Activated CD4-positive, alpha-beta memory T cell treated with anti-CD3 and anti-CD28 coated beads, Interleukin-2, amount 10 ng/mL, durations not matched to agents 7 days and 5 days (primary cell): ENCODE measurements at regions not wholly inside any gene's neighbourhood (a gene's known extent, or its start where the extent isn't known, plus 50 kb on each side); places are given as distances from the start of the nearest gene placed in this dataset.

Source experiments
- CTCF ChIA-PET: fragments of 350-600 bp; sonication (Branson Sonifier 250); formaldehyde crosslinking; loops from one replicate; lab custom pipeline; 2021; ENCODE audit warnings: antibody characterized with exemption, inconsistent platforms; lab: Charles Lee
- POLR2A ChIA-PET: fragments of 350-600 bp; sonication (Branson Sonifier 250); formaldehyde crosslinking; loops from one replicate; lab custom pipeline; 2021; ENCODE audit warnings: antibody characterized with exemption; lab: Charles Lee
- DNase-seq: peaks from one replicate; pipeline ENCODE4 v3.0.0-alpha.2; 2020
- H3K27ac Mint-ChIP-seq: one replicate; pipeline ENCODE4 v1.8.0; 2021; ENCODE audit warnings: mild to moderate bottlenecking, mixed read lengths
- H3K27me3 Mint-ChIP-seq: one replicate; pipeline ENCODE4 v1.8.0; 2021; ENCODE audit warnings: mixed read lengths
- H3K36me3 Mint-ChIP-seq: one replicate; pipeline ENCODE4 v1.8.0; 2021; ENCODE audit warnings: low read depth, mixed read lengths
- H3K4me1 Mint-ChIP-seq: one replicate; pipeline ENCODE4 v1.8.0; 2021; ENCODE audit warnings: mixed read lengths
- H3K4me3 Mint-ChIP-seq: one replicate; pipeline ENCODE4 v1.8.0; 2021; ENCODE audit warnings: mild to moderate bottlenecking, mixed read lengths
- H3K9me3 Mint-ChIP-seq: one replicate; pipeline ENCODE4 v1.8.0; 2021; ENCODE audit warnings: mixed read lengths

DNA sequence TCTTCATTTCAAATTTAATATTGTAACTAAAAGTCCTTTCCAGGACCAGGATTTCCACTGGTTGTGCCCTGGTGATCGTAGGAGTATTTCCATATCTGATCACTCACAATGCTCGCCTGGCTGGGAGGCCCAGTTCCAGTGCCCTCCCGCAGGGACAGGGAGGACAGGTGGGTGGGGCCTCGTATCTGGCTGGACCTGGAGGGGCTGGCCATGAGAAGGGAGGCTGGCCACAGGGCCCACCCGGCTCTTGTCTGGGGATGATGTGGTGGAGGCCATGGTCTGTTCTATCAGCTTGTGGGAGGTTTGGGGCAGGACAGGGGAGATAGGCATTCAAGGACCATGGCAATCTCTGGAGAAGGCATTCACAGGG is 286.4 kb downstream of the GADD45G start:
- Mint-ChIP-seq H3K27ac (no peak overlapping the region), H3K27me3 (peaks cover 20% of the 10 kb centered on the region), H3K4me1 (no peaks in the 10 kb centered on the region), H3K36me3 (no peaks in the 10 kb centered on the region), H3K4me3 (no peak overlapping the region), H3K9me3 (no peaks in the 10 kb centered on the region)
- ChIA-PET POLR2A (no interaction called here), CTCF (no interaction called here)
- DNase-seq, result no peak

DNA sequence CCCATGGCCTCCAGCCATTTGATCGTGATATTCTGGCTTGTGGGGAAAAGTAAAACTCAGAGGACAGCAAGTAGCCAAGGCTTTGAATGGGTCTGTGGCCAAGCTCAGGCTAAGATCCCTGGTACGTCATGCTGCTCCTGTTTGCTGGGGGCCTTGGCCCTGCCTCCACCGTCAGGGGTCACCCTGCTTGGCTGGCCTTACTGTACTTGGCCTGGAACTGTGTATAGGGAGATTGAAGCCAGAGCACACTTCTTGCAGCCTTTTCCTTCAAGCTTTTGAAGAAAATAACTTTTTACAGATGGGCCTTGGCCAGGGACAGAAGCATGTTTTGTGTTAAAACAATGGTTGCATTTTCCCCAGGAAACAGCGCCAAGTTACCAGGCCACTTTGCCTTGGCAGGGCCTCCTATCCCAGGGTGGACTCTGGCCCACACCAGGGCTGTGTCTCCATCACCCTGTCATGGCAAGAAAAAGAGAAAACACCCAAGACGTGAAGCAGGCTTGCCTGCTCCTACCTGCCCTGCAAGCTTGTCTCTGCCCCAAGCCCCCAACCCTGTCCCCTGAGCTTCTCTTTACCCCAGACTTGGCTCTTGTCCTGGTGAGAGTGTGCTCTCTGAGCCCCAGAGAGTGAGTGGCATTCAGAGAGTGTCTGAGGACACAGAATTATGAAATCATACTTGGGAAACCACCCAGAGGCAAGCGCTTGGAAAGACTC is 286.9 kb downstream of the GADD45G start:
- Mint-ChIP-seq H3K36me3 (no peaks in the 10 kb centered on the region), H3K4me3 (no peak overlapping the region), H3K4me1 (no peaks in the 10 kb centered on the region), H3K27ac (no peak overlapping the region), H3K27me3 (peaks cover 23% of the 10 kb centered on the region), H3K9me3 (no peaks in the 10 kb centered on the region)
- no peak for DNase-seq
- ChIA-PET POLR2A (no interaction called here), CTCF (no interaction called here)

GRCh38 chr9:89892920-89893319 is 288.1 kb downstream of the GADD45G start:
- Mint-ChIP-seq H3K36me3 (no peaks in the 10 kb centered on the region), H3K27ac (no peak overlapping the region), H3K4me3 (no peak overlapping the region), H3K4me1 (no peaks in the 10 kb centered on the region), H3K9me3 (no peaks in the 10 kb centered on the region), H3K27me3 (peaks cover 29% of the 10 kb centered on the region)
- no peak for DNase-seq
- POLR2A ChIA-PET, result no interaction called here
- CTCF ChIA-PET, result no interaction called here

- CTCF ChIA-PET, result no interaction called here
- H3K27ac Mint-ChIP-seq, result no peak overlapping the region
- no peak overlapping the region for H3K4me3 Mint-ChIP-seq
- H3K9me3 Mint-ChIP-seq, result no peaks in the 10 kb centered on the region
- no peak for DNase-seq
- POLR2A ChIA-PET, result no interaction called here
- H3K4me1 Mint-ChIP-seq, result no peaks in the 10 kb centered on the region
- H3K27me3 Mint-ChIP-seq, result peaks cover 31% of the 10 kb centered on the region
- H3K36me3 Mint-ChIP-seq, result no peaks in the 10 kb centered on the region
These were observed 289.1 kb downstream of the GADD45G start for GRCh38 chr9:89893886-89894285.

GRCh38 chr9:89896806-89897340 is 292.1 kb downstream of the GADD45G start:
- Mint-ChIP-seq H3K4me1 (no peaks in the 10 kb centered on the region), H3K27ac (no peak overlapping the region), H3K27me3 (peaks cover 50% of the 10 kb centered on the region), H3K9me3 (no peaks in the 10 kb centered on the region), H3K4me3 (no peak overlapping the region), H3K36me3 (no peaks in the 10 kb centered on the region)
- CTCF ChIA-PET, result interaction anchor here (1.1 kb wide), 1 partner anchor 299 kb away, joined by 3 read pairs; no protein-coding TSS in a partner anchor
- POLR2A ChIA-PET, result no interaction called here
- no peak for DNase-seq

GRCh38 chr9:89899573-89899972 is 294.8 kb downstream of the GADD45G start:
- CTCF ChIA-PET, result no interaction called here
- Mint-ChIP-seq H3K9me3 (no peaks in the 10 kb centered on the region), H3K4me3 (no peak overlapping the region), H3K4me1 (no peaks in the 10 kb centered on the region), H3K27me3 (peaks cover 54% of the 10 kb centered on the region), H3K36me3 (no peaks in the 10 kb centered on the region), H3K27ac (no peak overlapping the region)
- POLR2A ChIA-PET, result no interaction called here
- no peak for DNase-seq

- H3K4me1 Mint-ChIP-seq, result no peaks in the 10 kb centered on the region
- no peak overlapping the region for H3K4me3 Mint-ChIP-seq
- no peaks in the 10 kb centered on the region for H3K36me3 Mint-ChIP-seq
- no peak overlapping the region for H3K27ac Mint-ChIP-seq
- H3K9me3 Mint-ChIP-seq, result no peaks in the 10 kb centered on the region
- CTCF ChIA-PET, result interaction anchor here (0.9 kb wide), 1 partner anchor 299 kb away, joined by 3 read pairs; no protein-coding TSS in a partner anchor
- POLR2A ChIA-PET, result no interaction called here
- no peak for DNase-seq
- H3K27me3 Mint-ChIP-seq, result peaks cover 46% of the 10 kb centered on the region
These were observed 297.1 kb downstream of the GADD45G start for GRCh38 chr9:89901920-89902319.

- no peak for DNase-seq
- POLR2A ChIA-PET, result no interaction called here
- H3K36me3 Mint-ChIP-seq, result no peaks in the 10 kb centered on the region
- H3K27me3 Mint-ChIP-seq, result peaks cover 47% of the 10 kb centered on the region
- no peak overlapping the region for H3K27ac Mint-ChIP-seq
- H3K4me3 Mint-ChIP-seq, result no peak overlapping the region
- H3K9me3 Mint-ChIP-seq, result no peaks in the 10 kb centered on the region
- CTCF ChIA-PET, result no interaction called here
- H3K4me1 Mint-ChIP-seq, result no peaks in the 10 kb centered on the region
These were observed 297.8 kb downstream of the GADD45G start for GRCh38 chr9:89902450-89903140.

GRCh38 chr9:89903141-89903475 is 298.3 kb downstream of the GADD45G start:
- no peaks in the 10 kb centered on the region for H3K4me1 Mint-ChIP-seq
- no peak overlapping the region for H3K27ac Mint-ChIP-seq
- DNase-seq, result no peak
- H3K9me3 Mint-ChIP-seq, result no peaks in the 10 kb centered on the region
- no peak overlapping the region for H3K4me3 Mint-ChIP-seq
- H3K27me3 Mint-ChIP-seq, result peaks cover 49% of the 10 kb centered on the region
- CTCF ChIA-PET, result no interaction called here
- no peaks in the 10 kb centered on the region for H3K36me3 Mint-ChIP-seq
- POLR2A ChIA-PET, result no interaction called here

DNA sequence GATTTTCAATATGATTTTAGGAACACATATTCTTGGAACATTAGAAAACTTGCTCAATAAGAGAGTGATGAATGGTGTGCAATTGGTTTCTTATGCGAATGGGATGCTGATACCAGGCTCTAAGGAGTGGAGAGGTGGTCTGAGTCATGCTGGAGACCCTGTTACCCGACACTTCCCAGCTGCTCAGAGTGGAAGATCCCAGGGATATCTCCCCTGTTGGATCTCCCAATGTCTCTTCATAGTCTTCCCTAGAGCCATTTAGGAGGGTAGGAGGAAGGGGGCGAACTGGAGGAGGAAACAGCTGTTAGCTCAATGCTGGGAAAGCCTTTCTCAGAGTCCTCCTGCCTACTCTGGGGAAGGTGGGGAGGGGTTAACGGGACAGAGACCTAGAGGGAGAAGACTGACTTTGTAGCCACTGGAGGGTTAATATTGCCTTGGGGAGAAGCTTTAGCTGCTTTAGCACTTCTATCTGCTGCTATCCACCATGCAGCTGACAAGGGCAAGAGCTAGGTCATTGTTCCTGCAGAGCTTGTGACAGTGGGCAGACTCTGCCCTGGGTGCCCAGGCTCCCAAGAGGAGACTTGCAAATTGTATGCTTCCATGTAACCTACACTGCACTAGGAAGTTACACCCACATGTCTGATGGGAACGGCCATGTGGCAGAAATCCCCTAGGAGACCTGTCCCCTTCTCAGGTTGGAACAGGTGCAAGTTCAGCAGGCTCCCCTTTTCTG is 301.0 kb downstream of the GADD45G start:
- Mint-ChIP-seq H3K4me1 (no peaks in the 10 kb centered on the region), H3K4me3 (no peak overlapping the region), H3K9me3 (no peaks in the 10 kb centered on the region), H3K27ac (no peak overlapping the region), H3K36me3 (no peaks in the 10 kb centered on the region), H3K27me3 (peaks cover 53% of the 10 kb centered on the region)
- DNase-seq, result no peak
- ChIA-PET CTCF (interaction anchor here (2.6 kb wide), 1 partner anchor 308 kb away, joined by 8 read pairs; no protein-coding TSS in a partner anchor), POLR2A (no interaction called here)

- POLR2A ChIA-PET, result no interaction called here
- CTCF ChIA-PET, result interaction anchor here (1.0 kb wide), 1 partner anchor 318 kb away, joined by 3 read pairs; no protein-coding TSS in a partner anchor
- Mint-ChIP-seq H3K27me3 (peaks cover 37% of the 10 kb centered on the region), H3K9me3 (no peaks in the 10 kb centered on the region), H3K36me3 (no peaks in the 10 kb centered on the region), H3K4me1 (no peaks in the 10 kb centered on the region), H3K4me3 (no peak overlapping the region), H3K27ac (no peak overlapping the region)
- DNase-seq, result no peak
These were observed 307.2 kb downstream of the GADD45G start for GRCh38 chr9:89911721-89912604.

- H3K4me1 Mint-ChIP-seq, result no peaks in the 10 kb centered on the region
- no peak for DNase-seq
- H3K4me3 Mint-ChIP-seq, result no peak overlapping the region
- CTCF ChIA-PET, result no interaction called here
- peaks cover 34% of the 10 kb centered on the region for H3K27me3 Mint-ChIP-seq
- H3K27ac Mint-ChIP-seq, result no peak overlapping the region
- H3K9me3 Mint-ChIP-seq, result no peaks in the 10 kb centered on the region
- no peaks in the 10 kb centered on the region for H3K36me3 Mint-ChIP-seq
- POLR2A ChIA-PET, result no interaction called here
These were observed 307.8 kb downstream of the GADD45G start for GRCh38 chr9:89912605-89912953.
